NCI-H510A treated with DMSO at 0.1 percent for 48 hours (cell line): ENCODE measurements at regions not wholly inside any gene's neighbourhood (a gene's known extent, or its start where the extent isn't known, plus 50 kb on each side); places are given as distances from the start of the nearest gene placed in this dataset.

ENCODE experiments used
- DNase-seq: peaks from one replicate; lab custom pipeline; 2025; lab: John Stamatoyannopoulos, UW

- no peak for DNase-seq
Measured at GRCh38 chr3:22893101-22893500, 310.0 kb upstream of the UBE2E2 start.

GRCh38 chr3:22893644-22894325, 309.3 kb upstream of the UBE2E2 start:
- no peak for DNase-seq

GRCh38 chr3:22894865-22895264, 308.3 kb upstream of the UBE2E2 start:
- DNase-seq = no peak

- DNase-seq = no peak
Measured at GRCh38 chr3:22895671-22896070, 307.5 kb upstream of the UBE2E2 start.

- DNase-seq = no peak
Measured at GRCh38 chr3:22898558-22898957, 304.6 kb upstream of the UBE2E2 start.

- DNase-seq = no peak
Measured at GRCh38 chr3:22899441-22899840, 303.7 kb upstream of the UBE2E2 start.

- DNase-seq = no peak
Measured at GRCh38 chr3:22900296-22900695, 302.8 kb upstream of the UBE2E2 start.

GRCh38 chr3:22901684-22902083, 301.4 kb upstream of the UBE2E2 start:
- DNase-seq = no peak

- no peak for DNase-seq
Measured at GRCh38 chr3:22907161-22907780, 295.9 kb upstream of the UBE2E2 start.

- no peak for DNase-seq
Measured at GRCh38 chr3:22907796-22908195, 295.3 kb upstream of the UBE2E2 start.

- no peak for DNase-seq
Measured at GRCh38 chr3:22908989-22909507, 294.1 kb upstream of the UBE2E2 start.

GRCh38 chr3:22916933-22917332, 286.2 kb upstream of the UBE2E2 start:
- DNase-seq = no peak

- DNase-seq = no peak
Measured at GRCh38 chr3:22920006-22920405, 283.1 kb upstream of the UBE2E2 start.

GRCh38 chr3:22922317-22922716, 280.8 kb upstream of the UBE2E2 start:
- no peak for DNase-seq

- DNase-seq = no peak
Measured at GRCh38 chr3:22923711-22924110, 279.4 kb upstream of the UBE2E2 start.

GRCh38 chr3:22928216-22929110, 274.7 kb upstream of the UBE2E2 start:
- DNase-seq = no peak

GRCh38 chr3:22933051-22933840, 269.9 kb upstream of the UBE2E2 start:
- no peak for DNase-seq

- DNase-seq = no peak
Measured at GRCh38 chr3:22933841-22934116, 269.3 kb upstream of the UBE2E2 start.

- DNase-seq = no peak
Measured at GRCh38 chr3:22935040-22935439, 268.1 kb upstream of the UBE2E2 start.

- DNase-seq = no peak
Measured at GRCh38 chr3:22937536-22937935, 265.6 kb upstream of the UBE2E2 start.

- DNase-seq = no peak
Measured at GRCh38 chr3:22938739-22939138, 264.4 kb upstream of the UBE2E2 start.

GRCh38 chr3:22939349-22939748, 263.8 kb upstream of the UBE2E2 start:
- DNase-seq = no peak
